ENCODE measurements at regions not wholly inside any gene's neighbourhood (a gene's known extent, or its start where the extent isn't known, plus 50 kb on each side); places are given as distances from the start of the nearest gene placed in this dataset.
A peak's percentile ranks its signal among the peaks of the same experiment; 100 is the strongest.

DNA sequence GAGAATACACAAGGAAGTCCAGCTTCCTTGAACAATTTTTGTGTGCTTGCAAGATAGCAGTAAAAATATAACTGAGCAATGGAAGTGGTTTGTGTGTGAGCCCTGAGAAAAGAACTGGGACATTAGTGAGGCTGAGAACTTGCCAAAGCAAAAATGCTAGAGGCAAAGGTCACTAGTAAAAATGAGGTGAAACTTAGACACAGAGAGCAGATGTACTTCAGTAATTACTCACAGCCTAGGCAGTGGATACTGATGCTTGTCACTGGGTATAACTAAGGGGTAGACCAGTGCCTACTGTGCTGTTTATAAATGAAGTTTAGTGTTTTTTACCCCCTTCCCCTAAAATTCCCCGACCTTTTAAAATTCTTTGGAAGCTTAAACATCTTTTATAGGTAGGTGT, 450.1 kb downstream of the LPIN1 start:
- Histone ChIP-seq H3K36me3 (no peaks in the 10 kb centered on the region), H3K4me3 (replicated peaks in 1 of 3) (no peak overlapping the region), H3K9me3 (no peaks in the 10 kb centered on the region), H3K27ac (no peak overlapping the region), H3K27me3 (no peaks in the 10 kb centered on the region), H3K4me1 (no peaks in the 10 kb centered on the region)
- TF ChIP-seq POLR2A (IDR thresholded peaks at IDR 0.05), result no peak
- TF ChIP-seq, protein P1, sequence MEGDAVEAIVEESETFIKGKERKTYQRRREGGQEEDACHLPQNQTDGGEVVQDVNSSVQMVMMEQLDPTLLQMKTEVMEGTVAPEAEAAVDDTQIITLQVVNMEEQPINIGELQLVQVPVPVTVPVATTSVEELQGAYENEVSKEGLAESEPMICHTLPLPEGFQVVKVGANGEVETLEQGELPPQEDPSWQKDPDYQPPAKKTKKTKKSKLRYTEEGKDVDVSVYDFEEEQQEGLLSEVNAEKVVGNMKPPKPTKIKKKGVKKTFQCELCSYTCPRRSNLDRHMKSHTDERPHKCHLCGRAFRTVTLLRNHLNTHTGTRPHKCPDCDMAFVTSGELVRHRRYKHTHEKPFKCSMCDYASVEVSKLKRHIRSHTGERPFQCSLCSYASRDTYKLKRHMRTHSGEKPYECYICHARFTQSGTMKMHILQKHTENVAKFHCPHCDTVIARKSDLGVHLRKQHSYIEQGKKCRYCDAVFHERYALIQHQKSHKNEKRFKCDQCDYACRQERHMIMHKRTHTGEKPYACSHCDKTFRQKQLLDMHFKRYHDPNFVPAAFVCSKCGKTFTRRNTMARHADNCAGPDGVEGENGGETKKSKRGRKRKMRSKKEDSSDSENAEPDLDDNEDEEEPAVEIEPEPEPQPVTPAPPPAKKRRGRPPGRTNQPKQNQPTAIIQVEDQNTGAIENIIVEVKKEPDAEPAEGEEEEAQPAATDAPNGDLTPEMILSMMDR (IDR thresholded peaks at IDR 0.05), result no peak
- no peak for DNase-seq
- intact Hi-C loops (cut with DNase I), result no loop called here
- WGBS, 2 donors, result 96 to 98% methylated on average over 1 of the region's 1 CpG

DNA sequence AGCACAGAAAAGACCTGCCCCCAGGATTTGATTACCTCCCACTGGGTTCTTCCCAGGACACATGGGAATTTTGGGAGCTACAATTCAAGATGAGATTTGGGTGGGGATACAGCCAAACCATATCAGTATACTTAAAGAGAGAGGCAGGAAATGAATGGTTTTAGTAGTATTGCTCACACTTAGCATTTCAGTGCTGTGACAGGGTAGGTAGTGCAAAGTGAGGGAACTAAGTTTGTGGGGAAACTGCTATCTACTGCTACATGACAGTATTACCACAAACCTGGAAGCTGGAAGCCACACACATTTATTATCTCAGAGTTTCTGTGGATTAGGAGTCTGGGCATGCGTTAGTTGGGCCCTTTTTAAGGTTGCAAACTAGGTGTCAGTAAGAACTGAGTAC, 450.7 kb downstream of the LPIN1 start:
- intact Hi-C loops (cut with DNase I), result no loop called here
- TF ChIP-seq, protein P1 (IDR thresholded peaks at IDR 0.05), result no peak
- TF ChIP-seq POLR2A (IDR thresholded peaks at IDR 0.05), result no peak
- Histone ChIP-seq H3K27ac (no peak overlapping the region), H3K9me3 (no peaks in the 10 kb centered on the region), H3K4me3 (replicated peaks in 1 of 3) (no peak overlapping the region), H3K36me3 (no peaks in the 10 kb centered on the region), H3K4me1 (no peaks in the 10 kb centered on the region), H3K27me3 (no peaks in the 10 kb centered on the region)
- DNase-seq, result no peak
- WGBS, 2 donors, result 100% methylated on average over 1 of the region's 1 CpG

DNA sequence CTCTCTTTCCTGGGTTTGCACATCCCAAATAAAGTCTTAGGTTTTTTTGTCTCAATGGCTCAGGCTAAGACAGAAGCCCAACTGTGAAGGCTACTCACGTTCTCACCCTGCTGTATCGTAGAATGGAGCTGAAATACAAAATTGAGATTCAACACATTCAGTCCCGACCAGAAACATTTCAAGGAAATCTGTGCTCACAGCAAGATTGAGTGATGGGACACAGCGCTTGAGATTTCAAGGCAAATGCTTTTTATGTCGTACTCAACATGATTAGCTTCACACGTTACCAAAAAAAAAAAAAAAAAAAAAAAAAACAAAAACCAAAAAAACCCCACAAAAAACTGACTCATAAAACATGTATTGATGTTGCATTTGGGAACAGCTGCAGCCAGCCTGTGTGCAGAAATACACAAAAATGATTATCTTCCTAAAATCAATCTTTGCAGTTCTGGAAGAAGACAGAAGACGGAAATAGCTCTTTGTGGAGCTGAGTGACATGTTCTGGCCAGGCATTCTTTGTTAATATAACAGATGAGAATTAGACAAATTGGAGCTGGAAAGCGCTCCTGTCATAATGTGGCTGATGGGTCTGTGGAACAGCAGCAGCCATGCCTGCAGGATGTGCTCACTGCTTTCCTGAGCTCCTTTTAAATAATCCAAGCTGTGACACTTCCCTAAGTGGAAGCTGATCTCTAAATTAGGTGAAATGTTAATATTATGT, 453.2 kb downstream of the LPIN1 start:
- no peaks in the 10 kb centered on the region for H3K36me3 ChIP-seq
- H3K9me3 ChIP-seq, result no peaks in the 10 kb centered on the region
- H3K4me3 ChIP-seq (replicated peaks in 1 of 3), result no peak overlapping the region
- H3K4me1 ChIP-seq, result no peaks in the 10 kb centered on the region
- DNase-seq, result no peak
- H3K27me3 ChIP-seq, result no peaks in the 10 kb centered on the region
- no peak for TF ChIP-seq POLR2A (IDR thresholded peaks at IDR 0.05)
- TF ChIP-seq, protein P1 (IDR thresholded peaks at IDR 0.05), result no peak
- intact Hi-C loops (cut with DNase I), result no loop called here
- 75 to 81% methylated on average over 8 of the region's 8 CpGs for WGBS, 2 donors
- no peak overlapping the region for H3K27ac ChIP-seq

DNA sequence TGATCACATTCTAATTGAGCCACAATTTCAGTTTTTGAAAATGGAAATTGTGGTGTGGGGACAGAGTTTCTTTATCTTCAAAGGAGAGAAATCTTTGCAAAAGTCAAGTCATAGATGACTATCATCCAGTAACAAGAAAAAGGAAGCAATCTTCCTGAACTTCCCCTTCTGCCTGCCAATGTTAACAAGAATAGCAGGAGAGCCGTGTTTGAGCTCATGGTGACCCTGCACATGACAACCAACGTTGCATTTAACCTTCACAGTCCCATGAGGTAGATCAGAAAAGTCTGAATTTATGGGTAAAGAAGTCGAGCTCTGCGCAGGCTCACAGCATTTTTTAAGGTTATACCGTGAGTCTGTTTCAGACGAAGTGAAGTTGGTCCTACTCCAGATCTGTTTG, 454.9 kb downstream of the LPIN1 start:
- intact Hi-C loops (cut with DNase I), result no loop called here
- no peak for TF ChIP-seq POLR2A (IDR thresholded peaks at IDR 0.05)
- TF ChIP-seq, protein P1 (IDR thresholded peaks at IDR 0.05), result no peak

DNA sequence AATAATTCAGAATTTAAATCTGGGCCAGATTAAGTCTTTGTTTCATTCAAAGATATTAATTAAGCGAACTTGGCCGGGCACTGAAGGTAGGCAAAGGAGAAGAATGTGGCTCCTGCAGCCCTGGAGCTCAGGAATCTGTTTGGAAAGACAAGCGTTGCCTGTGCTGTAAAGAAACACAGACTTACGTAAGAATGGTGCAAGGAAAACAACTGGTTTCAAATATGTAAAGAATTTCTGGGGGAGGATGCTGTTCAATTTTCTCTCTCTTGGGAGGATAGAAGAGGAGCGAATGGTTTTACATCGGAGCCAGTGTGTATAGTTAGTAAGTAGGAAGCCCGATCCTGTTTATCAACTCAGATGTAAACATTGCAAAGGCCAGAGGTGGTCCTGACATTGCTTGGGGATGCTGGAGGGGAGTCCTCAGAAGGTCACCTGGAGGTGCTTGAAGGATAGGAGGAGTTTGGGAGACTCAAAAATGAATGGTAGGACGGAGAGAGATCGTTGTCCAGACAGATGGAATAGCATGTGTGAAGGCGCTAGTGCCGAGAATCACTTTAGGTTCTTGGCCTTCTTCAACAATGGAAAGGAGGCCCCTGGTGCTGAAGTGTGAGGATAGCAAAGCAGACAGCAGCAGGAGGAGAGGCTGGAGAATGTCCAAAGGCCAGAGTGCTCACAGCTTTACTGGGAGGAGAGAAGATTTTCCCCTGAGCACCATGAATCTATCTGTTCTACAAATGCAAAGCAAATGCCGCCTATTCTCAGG, 456.1 kb downstream of the LPIN1 start:
- DNase-seq, result peak; percentile 21 to 47
- peak overlapping the region in 1 of 3 donors; percentile 31 for H3K27ac ChIP-seq

More for the DNA sequence above, 454.9 kb downstream of the LPIN1 start:
- Histone ChIP-seq H3K36me3 (no peaks in the 10 kb centered on the region), H3K27ac (no peak overlapping the region), H3K27me3 (no peaks in the 10 kb centered on the region), H3K4me1 (no peaks in the 10 kb centered on the region), H3K9me3 (no peaks in the 10 kb centered on the region), H3K4me3 (replicated peaks in 1 of 3) (no peak overlapping the region)
- no peak for DNase-seq
- WGBS, 2 donors, result 75% methylated on average over 6 of the region's 6 CpGs

More for the DNA sequence above, 456.1 kb downstream of the LPIN1 start:
- Histone ChIP-seq H3K27me3 (no peaks in the 10 kb centered on the region), H3K9me3 (no peaks in the 10 kb centered on the region), H3K4me1 (no peaks in the 10 kb centered on the region), H3K36me3 (no peaks in the 10 kb centered on the region), H3K4me3 (replicated peaks in 1 of 3) (no peak overlapping the region)
- intact Hi-C loops (cut with DNase I), result no loop called here
- WGBS, 2 donors, result 48 to 49% methylated on average over 12 of the region's 12 CpGs
- TF ChIP-seq, protein P1 (IDR thresholded peaks at IDR 0.05), result no peak
- TF ChIP-seq POLR2A (IDR thresholded peaks at IDR 0.05), result no peak
